CD4-positive, alpha-beta memory T cell (primary cell): ENCODE measurements at regions not wholly inside any gene's neighbourhood (a gene's known extent, or its start where the extent isn't known, plus 50 kb on each side); places are given as distances from the start of the nearest gene placed in this dataset.

Experiments
- CTCF ChIA-PET: fragments of 350-600 bp; sonication (Branson Sonifier 250); formaldehyde crosslinking; loops from one replicate; lab custom pipeline; 2021; ENCODE audit warnings: inconsistent platforms; ENCODE audit not compliant: partially characterized antibody; lab: Charles Lee
- POLR2A ChIA-PET: fragments of 350-600 bp; sonication (Branson Sonifier 250); formaldehyde crosslinking; loops from one replicate; lab custom pipeline; 2021; ENCODE audit not compliant: partially characterized antibody; lab: Charles Lee
- DNase-seq, 5 donors: peaks; one replicate each; pipeline versions ENCODE4 v3.0.0 to v3.0.0-alpha.2; 2020 to 2022; ENCODE audit warnings: mixed read lengths in 1 of 5
- H3K27ac ChIP-seq: one replicate; pipeline ENCODE4 v1.7.0; 2013; ENCODE audit warnings: low read depth, low read length
- H3K27me3 ChIP-seq: 2 replicates; pipeline ENCODE4 v1.7.0; 2013; ENCODE audit warnings: mild to moderate bottlenecking, low read length, moderate library complexity; ENCODE audit not compliant: insufficient read depth
- H3K36me3 ChIP-seq: 2 replicates; pipeline ENCODE4 v1.7.0; 2013; ENCODE audit warnings: mild to moderate bottlenecking, low read length, moderate library complexity; ENCODE audit not compliant: insufficient read depth
- H3K4me1 ChIP-seq: 2 replicates; pipeline ENCODE4 v1.7.0; 2013; ENCODE audit warnings: mild to moderate bottlenecking, low read length, moderate library complexity; ENCODE audit not compliant: insufficient read depth
- H3K4me3 ChIP-seq, 2 donors: one replicate each; pipeline ENCODE4 v1.7.0; 2013; ENCODE audit warnings: low read length in 2 of 2, mild to moderate bottlenecking in 1 of 2
- H3K9me3 ChIP-seq, 2 donors: one replicate each; pipeline ENCODE4 v1.7.0; 2013; ENCODE audit warnings: low read length in 2 of 2, control low read depth in 1 of 2; ENCODE audit not compliant: control insufficient read depth in 1 of 2
- H3K27ac Mint-ChIP-seq, 7 donors: one replicate each; pipeline ENCODE4 v1.8.0; 2020 to 2021; ENCODE audit warnings: mixed read lengths in 7 of 7, mild to moderate bottlenecking in 6 of 7, inconsistent platforms in 3 of 7, moderate library complexity in 3 of 7
- H3K27me3 Mint-ChIP-seq, 2 donors: one replicate each; pipeline ENCODE4 v1.8.0; 2020 to 2021; ENCODE audit warnings: mixed read lengths in 2 of 2
- H3K36me3 Mint-ChIP-seq, 2 donors: one replicate each; pipeline ENCODE4 v1.8.0; 2020 to 2021; ENCODE audit warnings: mixed read lengths in 2 of 2, inconsistent platforms in 1 of 2, mild to moderate bottlenecking in 1 of 2
- H3K4me1 Mint-ChIP-seq, 4 donors: one replicate each; pipeline ENCODE4 v1.8.0; 2020 to 2021; ENCODE audit warnings: mixed read lengths in 4 of 4, mild to moderate bottlenecking in 1 of 4
- H3K4me3 Mint-ChIP-seq, 8 donors: one replicate each; pipeline ENCODE4 v1.8.0; 2020 to 2021; ENCODE audit warnings: mixed read lengths in 8 of 8, mild to moderate bottlenecking in 7 of 8, moderate library complexity in 6 of 8, inconsistent platforms in 3 of 8
- H3K9me3 Mint-ChIP-seq, 8 donors: one replicate each; pipeline ENCODE4 v1.8.0; 2020 to 2021; ENCODE audit warnings: mixed read lengths in 8 of 8, mild to moderate bottlenecking in 5 of 8, inconsistent platforms in 3 of 8, moderate library complexity in 1 of 8
- intact Hi-C: fragments of 100-400 bp; cut with micrococcal nuclease; formaldehyde crosslinking; loops from one replicate; pipeline ENCODE4 v1.15.1; 2023

GRCh38 chr1:82632155-82632554 lies 831.4 kb downstream of the ADGRL2 start:
- ChIA-PET CTCF (no interaction called here), POLR2A (no interaction called here)
- intact Hi-C loops, result no loop called here
- Mint-ChIP-seq H3K27me3 (no peaks in the 10 kb centered on the region), H3K4me3 (no peak overlapping the region), H3K9me3 (peaks cover 0 to 6% (median 1%) of the 10 kb centered on the region in 8 donors), H3K27ac (no peak overlapping the region), H3K4me1 (no peaks in the 10 kb centered on the region), H3K36me3 (no peaks in the 10 kb centered on the region)
- H3K9me3 ChIP-seq, result no peaks in the 10 kb centered on the region
- H3K36me3 ChIP-seq, result no peaks in the 10 kb centered on the region
- no peak overlapping the region for H3K27ac ChIP-seq
- no peak for DNase-seq
- no peak overlapping the region for H3K4me3 ChIP-seq
- H3K4me1 ChIP-seq, result no peaks in the 10 kb centered on the region
- H3K27me3 ChIP-seq, result no peaks in the 10 kb centered on the region

- H3K27me3 Mint-ChIP-seq, result no peaks in the 10 kb centered on the region
- no peak for DNase-seq
- H3K9me3 Mint-ChIP-seq, result peaks cover 0 to 10% (median 8%) of the 10 kb centered on the region in 8 donors
- H3K27me3 ChIP-seq, result no peaks in the 10 kb centered on the region
- H3K36me3 ChIP-seq, result no peaks in the 10 kb centered on the region
- no peaks in the 10 kb centered on the region for H3K9me3 ChIP-seq
- H3K27ac Mint-ChIP-seq, result peak overlapping the region in 1 of 7 donors; percentile 11
- H3K4me3 ChIP-seq, result no peak overlapping the region
- H3K36me3 Mint-ChIP-seq, result no peaks in the 10 kb centered on the region
- ChIA-PET CTCF (no interaction called here), POLR2A (no interaction called here)
- intact Hi-C loops, result no loop called here
- no peak overlapping the region for H3K4me3 Mint-ChIP-seq
- H3K4me1 ChIP-seq, result no peaks in the 10 kb centered on the region
- no peak overlapping the region for H3K27ac ChIP-seq
- no peaks in the 10 kb centered on the region for H3K4me1 Mint-ChIP-seq
Measured at GRCh38 chr1:82628887-82629286, 828.2 kb downstream of the ADGRL2 start.

- peak in 4 of 5 donors; percentile 2 to 11 (median 6) for DNase-seq
- H3K4me3 Mint-ChIP-seq, result no peak overlapping the region
- H3K4me1 ChIP-seq, result no peaks in the 10 kb centered on the region
- no peaks in the 10 kb centered on the region for H3K36me3 ChIP-seq
- no peaks in the 10 kb centered on the region for H3K9me3 ChIP-seq
- no peaks in the 10 kb centered on the region for H3K36me3 Mint-ChIP-seq
- ChIA-PET CTCF (no interaction called here), POLR2A (no interaction called here)
- H3K27me3 ChIP-seq, result no peaks in the 10 kb centered on the region
- H3K4me3 ChIP-seq, result no peak overlapping the region
- H3K27me3 Mint-ChIP-seq, result no peaks in the 10 kb centered on the region
- no peak overlapping the region for H3K27ac Mint-ChIP-seq
- H3K4me1 Mint-ChIP-seq, result no peaks in the 10 kb centered on the region
- intact Hi-C loops, result no loop called here
- H3K9me3 Mint-ChIP-seq, result peaks cover 0 to 14% (median 9%) of the 10 kb centered on the region in 8 donors
- H3K27ac ChIP-seq, result no peak overlapping the region
Measured at GRCh38 chr1:82625537-82625936, 824.8 kb downstream of the ADGRL2 start.

- H3K36me3 ChIP-seq, result no peaks in the 10 kb centered on the region
- H3K9me3 ChIP-seq, result no peaks in the 10 kb centered on the region
- H3K4me1 Mint-ChIP-seq, result no peaks in the 10 kb centered on the region
- no peaks in the 10 kb centered on the region for H3K27me3 Mint-ChIP-seq
- H3K27ac ChIP-seq, result no peak overlapping the region
- POLR2A ChIA-PET, result no interaction called here
- H3K36me3 Mint-ChIP-seq, result no peaks in the 10 kb centered on the region
- CTCF ChIA-PET, result no interaction called here
- H3K9me3 Mint-ChIP-seq, result peaks cover 0 to 10% (median 3%) of the 10 kb centered on the region in 8 donors
- no peaks in the 10 kb centered on the region for H3K27me3 ChIP-seq
- no peak for DNase-seq
- H3K4me3 ChIP-seq, result no peak overlapping the region
- intact Hi-C loops, result no loop called here
- no peak overlapping the region for H3K27ac Mint-ChIP-seq
- H3K4me3 Mint-ChIP-seq, result no peak overlapping the region
- H3K4me1 ChIP-seq, result no peaks in the 10 kb centered on the region
Measured at GRCh38 chr1:82621076-82621475, 820.3 kb downstream of the ADGRL2 start.

GRCh38 chr1:82614090-82614489 lies 813.4 kb downstream of the ADGRL2 start:
- peaks cover 0 to 3% (median 0%) of the 10 kb centered on the region in 8 donors for H3K9me3 Mint-ChIP-seq
- no peak overlapping the region for H3K27ac Mint-ChIP-seq
- no peak overlapping the region for H3K4me3 Mint-ChIP-seq
- no peaks in the 10 kb centered on the region for H3K27me3 Mint-ChIP-seq
- POLR2A ChIA-PET, result no interaction called here
- no peaks in the 10 kb centered on the region for H3K4me1 Mint-ChIP-seq
- Histone ChIP-seq H3K4me1 (no peaks in the 10 kb centered on the region), H3K9me3 (no peaks in the 10 kb centered on the region), H3K36me3 (no peaks in the 10 kb centered on the region), H3K27ac (no peak overlapping the region), H3K27me3 (no peaks in the 10 kb centered on the region), H3K4me3 (no peak overlapping the region)
- CTCF ChIA-PET, result no interaction called here
- no peak for DNase-seq
- H3K36me3 Mint-ChIP-seq, result no peaks in the 10 kb centered on the region
- intact Hi-C loops, result no loop called here

- Histone ChIP-seq H3K27me3 (no peaks in the 10 kb centered on the region), H3K36me3 (no peaks in the 10 kb centered on the region), H3K9me3 (no peaks in the 10 kb centered on the region), H3K4me3 (no peak overlapping the region), H3K27ac (no peak overlapping the region), H3K4me1 (no peaks in the 10 kb centered on the region)
- CTCF ChIA-PET, result no interaction called here
- Mint-ChIP-seq H3K36me3 (no peaks in the 10 kb centered on the region), H3K9me3 (peaks cover 0 to 3% (median 0%) of the 10 kb centered on the region in 8 donors), H3K4me3 (no peak overlapping the region), H3K27ac (no peak overlapping the region), H3K4me1 (no peaks in the 10 kb centered on the region), H3K27me3 (no peaks in the 10 kb centered on the region)
- POLR2A ChIA-PET, result no interaction called here
- intact Hi-C loops, result no loop called here
- no peak for DNase-seq
Measured at GRCh38 chr1:82612986-82613385, 812.3 kb downstream of the ADGRL2 start.

- H3K27ac Mint-ChIP-seq, result no peak overlapping the region
- H3K36me3 Mint-ChIP-seq, result no peaks in the 10 kb centered on the region
- no peaks in the 10 kb centered on the region for H3K27me3 Mint-ChIP-seq
- no peak overlapping the region for H3K4me3 Mint-ChIP-seq
- H3K4me1 ChIP-seq, result no peaks in the 10 kb centered on the region
- H3K4me1 Mint-ChIP-seq, result no peaks in the 10 kb centered on the region
- no peak overlapping the region for H3K27ac ChIP-seq
- CTCF ChIA-PET, result no interaction called here
- no peaks in the 10 kb centered on the region for H3K9me3 ChIP-seq
- DNase-seq, result no peak
- peaks cover 0 to 5% (median 0%) of the 10 kb centered on the region in 8 donors for H3K9me3 Mint-ChIP-seq
- POLR2A ChIA-PET, result no interaction called here
- no peak overlapping the region for H3K4me3 ChIP-seq
- H3K27me3 ChIP-seq, result no peaks in the 10 kb centered on the region
- intact Hi-C loops, result no loop called here
- no peaks in the 10 kb centered on the region for H3K36me3 ChIP-seq
Measured at GRCh38 chr1:82606546-82606945, 805.8 kb downstream of the ADGRL2 start.

GRCh38 chr1:82604524-82604923 lies 803.8 kb downstream of the ADGRL2 start:
- H3K27me3 ChIP-seq, result no peaks in the 10 kb centered on the region
- no peaks in the 10 kb centered on the region for H3K9me3 ChIP-seq
- ChIA-PET CTCF (no interaction called here), POLR2A (no interaction called here)
- H3K4me1 ChIP-seq, result no peaks in the 10 kb centered on the region
- Mint-ChIP-seq H3K9me3 (peaks cover 0 to 5% (median 0%) of the 10 kb centered on the region in 8 donors), H3K36me3 (no peaks in the 10 kb centered on the region), H3K4me1 (no peaks in the 10 kb centered on the region), H3K27me3 (no peaks in the 10 kb centered on the region), H3K4me3 (no peak overlapping the region), H3K27ac (no peak overlapping the region)
- H3K27ac ChIP-seq, result no peak overlapping the region
- DNase-seq, result no peak
- intact Hi-C loops, result no loop called here
- no peak overlapping the region for H3K4me3 ChIP-seq
- H3K36me3 ChIP-seq, result no peaks in the 10 kb centered on the region
